ENCODE measurements at regions not wholly inside any gene's neighbourhood (a gene's known extent, or its start where the extent isn't known, plus 50 kb on each side); places are given as distances from the start of the nearest gene placed in this dataset.

DNA sequence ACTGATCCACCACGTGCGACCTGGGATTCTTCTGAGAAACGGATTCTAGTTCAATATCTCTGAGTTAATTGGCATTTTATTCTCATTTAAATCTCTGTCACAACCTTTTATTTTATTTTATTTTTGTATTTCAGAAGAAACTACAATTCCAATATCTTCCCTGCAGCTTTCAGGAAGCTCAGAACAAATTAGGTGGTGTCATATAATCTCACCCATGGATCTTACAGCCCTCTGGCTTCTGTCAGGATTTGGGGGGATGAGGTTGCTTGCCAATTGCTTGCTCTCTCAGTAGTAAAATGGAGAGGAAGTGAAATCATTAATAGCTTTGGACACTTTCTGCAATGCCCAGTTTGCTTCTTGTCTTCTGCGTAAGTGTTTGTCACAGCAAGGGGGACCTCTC lies 205.4 kb downstream of the TLE3 start:
- Histone ChIP-seq H3K4me1 (no peaks in the 10 kb centered on the region), H3K36me3 (no peaks in the 10 kb centered on the region), H3K4me3 (replicated peaks in 1 of 3) (no peak overlapping the region), H3K27me3 (no peaks in the 10 kb centered on the region), H3K9me3 (no peaks in the 10 kb centered on the region), H3K27ac (no peak overlapping the region)
- no peak for TF ChIP-seq POLR2A (IDR thresholded peaks at IDR 0.05)
- TF ChIP-seq CTCF (IDR thresholded peaks at IDR 0.05): no peak
- DNase-seq: no peak
- WGBS, 2 donors: 69 to 72% methylated on average over 4 of the region's 4 CpGs
- intact Hi-C loops (cut with DNase I): no loop called here

DNA sequence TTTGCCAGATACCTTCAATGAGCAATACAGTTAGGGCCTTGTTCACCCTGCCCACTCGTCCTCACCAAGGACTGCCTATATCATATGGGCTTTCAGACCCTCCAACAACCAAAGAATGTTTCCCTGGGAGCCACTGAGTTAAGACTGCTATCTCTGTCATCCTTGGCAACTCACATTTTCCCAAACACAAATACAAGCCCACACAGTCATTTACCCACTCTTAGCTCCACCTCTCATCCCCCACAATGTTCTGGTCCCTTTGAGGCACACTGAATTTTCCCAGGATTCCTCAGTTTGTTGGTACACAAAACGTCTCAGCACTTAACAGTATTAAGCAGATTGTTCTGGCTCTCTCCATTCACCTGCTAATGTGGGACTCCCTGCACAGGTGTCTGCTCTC lies 204.6 kb downstream of the TLE3 start:
- Histone ChIP-seq H3K27me3 (no peaks in the 10 kb centered on the region), H3K4me3 (replicated peaks in 1 of 3) (no peak overlapping the region), H3K27ac (no peak overlapping the region), H3K36me3 (no peaks in the 10 kb centered on the region), H3K4me1 (no peaks in the 10 kb centered on the region), H3K9me3 (no peaks in the 10 kb centered on the region)
- 58 to 68% methylated on average over 2 of the region's 2 CpGs for WGBS, 2 donors
- intact Hi-C loops (cut with DNase I): no loop called here
- TF ChIP-seq CTCF (IDR thresholded peaks at IDR 0.05): no peak
- no peak for DNase-seq

- peak in 1 of 2 donors; percentile 5 for DNase-seq
- H3K27me3 ChIP-seq: no peaks in the 10 kb centered on the region
- H3K9me3 ChIP-seq: no peaks in the 10 kb centered on the region
- no peaks in the 10 kb centered on the region for H3K4me1 ChIP-seq
- TF ChIP-seq POLR2A (IDR thresholded peaks at IDR 0.05) (no peak), CTCF (IDR thresholded peaks at IDR 0.05) (no peak)
- intact Hi-C loops (cut with DNase I): no loop called here
- H3K36me3 ChIP-seq: no peaks in the 10 kb centered on the region
- 44 to 52% methylated on average over 2 of the region's 2 CpGs for WGBS, 2 donors
- no peak overlapping the region for H3K4me3 ChIP-seq (replicated peaks in 1 of 3)
- H3K27ac ChIP-seq: no peak overlapping the region
Measured at GRCh38 chr15:69893863-69894262, 203.9 kb downstream of the TLE3 start.

- TF ChIP-seq POLR2A (IDR thresholded peaks at IDR 0.05) (no peak), CTCF (IDR thresholded peaks at IDR 0.05) (no peak)
- no peak overlapping the region for H3K27ac ChIP-seq
- no peaks in the 10 kb centered on the region for H3K9me3 ChIP-seq
Measured at GRCh38 chr15:69895202-69895601, 202.5 kb downstream of the TLE3 start.

GRCh38 chr15:69896606-69897005 lies 201.1 kb downstream of the TLE3 start:
- intact Hi-C loops (cut with DNase I): no loop called here
- Histone ChIP-seq H3K4me3 (replicated peaks in 1 of 3) (no peak overlapping the region), H3K27me3 (no peaks in the 10 kb centered on the region), H3K9me3 (no peaks in the 10 kb centered on the region), H3K27ac (no peak overlapping the region), H3K36me3 (no peaks in the 10 kb centered on the region), H3K4me1 (no peaks in the 10 kb centered on the region)
- no peak for DNase-seq
- TF ChIP-seq CTCF (IDR thresholded peaks at IDR 0.05) (no peak), POLR2A (IDR thresholded peaks at IDR 0.05) (no peak)

More at GRCh38 chr15:69895202-69895601, 202.5 kb downstream of the TLE3 start:
- intact Hi-C loops (cut with DNase I): no loop called here
- DNase-seq: no peak
- H3K27me3 ChIP-seq: no peaks in the 10 kb centered on the region
- no peak overlapping the region for H3K4me3 ChIP-seq (replicated peaks in 1 of 3)
- no peaks in the 10 kb centered on the region for H3K4me1 ChIP-seq
- no peaks in the 10 kb centered on the region for H3K36me3 ChIP-seq
- 86 to 87% methylated on average over 2 of the region's 2 CpGs for WGBS, 2 donors

All from thyroid gland (tissue), 4 donors.